SK-N-SH (cell line): ENCODE measurements at regions not wholly inside any gene's neighbourhood (a gene's known extent, or its start where the extent isn't known, plus 50 kb on each side); places are given as distances from the start of the nearest gene placed in this dataset.

Experiments used
- CTCF ChIA-PET: fragments of 300-600, 350-600 bp; formaldehyde crosslinking; extraction: SDS; loops from one replicate; lab custom pipeline; 2021; lab: Yijun Ruan, JAX
- POLR2A ChIA-PET: fragments of 350-600 bp; sonication (Branson Sonifier 250); formaldehyde crosslinking; extraction: SDS; loops from one replicate; lab custom pipeline; 2020; ENCODE audit warnings: antibody characterized with exemption, inconsistent platforms; lab: Yijun Ruan, JAX
- DNase-seq: peaks from one replicate; pipeline ENCODE4 v3.0.0; 2012
- H2AFZ ChIP-seq: fragments of 200-600 bp; sonication (generic); 2 replicates; pipeline ENCODE4 v1.8.1; 2016; ENCODE audit warnings: antibody characterized with exemption, mild to moderate bottlenecking, low read depth
- H3F3A ChIP-seq: fragments of 200-600 bp; sonication (generic); replicated peaks from 2 replicates; pipeline ENCODE3; 2016; ENCODE audit warnings: antibody characterized with exemption, mild to moderate bottlenecking; ENCODE audit not compliant: insufficient read depth
- H3K27ac ChIP-seq, 2 experiments: fragments of 200-500 bp in 1 of 2; fragments of 200-600 bp in 1 of 2; sonication (Bioruptor generic) in 1 of 2; sonication (generic), shearing (Covaris generic) in 1 of 2; 2 replicates each; pipeline versions ENCODE4 v1.5.1 to v1.6.1; 2014 to 2016; ENCODE audit warnings: low read depth in 2 of 2, inconsistent platforms in 1 of 2, low read length in 1 of 2, mild to moderate bottlenecking in 1 of 2, mixed read lengths in 1 of 2
- H3K27me3 ChIP-seq: fragments of 200-600 bp; sonication (generic), shearing (Covaris generic); 2 replicates; pipeline ENCODE4 v1.6.1; 2016; ENCODE audit warnings: mixed run types; ENCODE audit not compliant: insufficient read depth
- H3K36me3 ChIP-seq, 2 experiments: fragments of 200-500 bp in 1 of 2; fragments of 200-600 bp in 1 of 2; sonication (Bioruptor generic) in 1 of 2; sonication (generic) in 1 of 2; replicated peaks in 1 of 2; 2 replicates each; pipeline versions ENCODE3 to v1.5.1; 2014 to 2016; ENCODE audit warnings: low read length in 1 of 2, mild to moderate bottlenecking in 1 of 2; ENCODE audit not compliant: insufficient read depth in 2 of 2, control insufficient read depth in 1 of 2
- H3K4me1 ChIP-seq, 2 experiments: fragments of 200-500 bp in 1 of 2; fragments of 200-600 bp in 1 of 2; sonication (Bioruptor generic) in 1 of 2; sonication (generic), shearing (Covaris generic) in 1 of 2; 2 replicates each; pipeline versions ENCODE4 v1.5.1 to v1.6.1; 2014 to 2016; ENCODE audit warnings: low read depth in 1 of 2, low read length in 1 of 2, mixed run types in 1 of 2; ENCODE audit not compliant: insufficient read depth in 2 of 2, control insufficient read depth in 1 of 2
- H3K4me2 ChIP-seq: fragments of 200-600 bp; sonication (generic), shearing (Covaris generic); 2 replicates; pipeline ENCODE4 v1.6.1; 2017; ENCODE audit warnings: mixed run types
- H3K4me3 ChIP-seq, 2 experiments: fragments of 200-500 bp in 1 of 2; fragments of 200-600 bp in 1 of 2; sonication (Bioruptor generic) in 1 of 2; sonication (generic), shearing (Covaris generic) in 1 of 2; 2 replicates each; pipeline versions ENCODE4 v1.5.1 to v1.8.1; 2014 to 2016; ENCODE audit warnings: low read depth in 2 of 2, inconsistent platforms in 1 of 2, low read length in 1 of 2, mild to moderate bottlenecking in 1 of 2, mixed read lengths in 1 of 2, moderate library complexity in 1 of 2
- H3K79me2 ChIP-seq: fragments of 200-600 bp; sonication (generic); 2 replicates; pipeline ENCODE4 v1.8.1; 2017; ENCODE audit warnings: mild to moderate bottlenecking; ENCODE audit not compliant: insufficient read depth
- H3K9ac ChIP-seq: fragments of 200-600 bp; sonication (generic); 2 replicates; pipeline ENCODE4 v1.6.1; 2017; ENCODE audit warnings: mixed run types
- H3K9me2 ChIP-seq: fragments of 200-600 bp; sonication (generic); 2 replicates; pipeline ENCODE4 v1.6.1; 2017; ENCODE audit warnings: mixed run types
- H3K9me3 ChIP-seq: fragments of 200-600 bp; sonication (generic); 2 replicates; pipeline ENCODE4 v1.6.1; 2017; ENCODE audit warnings: mixed run types, mild to moderate bottlenecking, moderate library complexity
- H4K20me1 ChIP-seq: fragments of 200-600 bp; sonication (generic); 2 replicates; pipeline ENCODE4 v1.6.1; 2017; ENCODE audit warnings: mild to moderate bottlenecking, mixed run types; ENCODE audit not compliant: insufficient read depth
- CHD2 ChIP-seq: fragments of 150-350 bp; IDR thresholded peaks from 2 replicates; pipeline ENCODE4 v1.6.1; 2018; ENCODE audit warnings: low read length; ENCODE audit not compliant: partially characterized antibody
- ELF1 ChIP-seq: IDR thresholded peaks from 2 replicates; pipeline ENCODE4 v1.4.0; 2012
- EZH2phosphoT487 ChIP-seq: fragments of 200-600 bp; sonication (generic); IDR thresholded peaks from 2 replicates; pipeline ENCODE4 v1.6.1; 2017; ENCODE audit warnings: low read depth, mixed run types, mild to moderate bottlenecking, antibody characterized with exemption, moderate library complexity, borderline replicate concordance
- FOSL2 ChIP-seq: IDR thresholded peaks from 2 replicates; pipeline ENCODE4 v1.4.0; 2012; ENCODE audit warnings: low read depth, mild to moderate bottlenecking, moderate library complexity, borderline replicate concordance
- FOXJ3 ChIP-seq: sonication (generic); formaldehyde crosslinking; IDR thresholded peaks from 2 replicates; pipeline ENCODE4 v1.5.1; 2020; ENCODE audit warnings: mild to moderate bottlenecking, missing genetic modification reagents
- FOXM1 ChIP-seq: IDR thresholded peaks from 2 replicates; pipeline ENCODE4 v1.4.0; 2012; ENCODE audit warnings: low read depth, mild to moderate bottlenecking
- GABPA ChIP-seq: IDR thresholded peaks from 2 replicates; pipeline ENCODE4 v1.4.0; 2012; ENCODE audit warnings: low read depth, mild to moderate bottlenecking
- GATA2 ChIP-seq: sonication (generic); formaldehyde crosslinking; IDR thresholded peaks from 2 replicates; pipeline ENCODE4 v1.5.0; 2020; ENCODE audit warnings: mild to moderate bottlenecking, missing genetic modification reagents
- JUND ChIP-seq: IDR thresholded peaks from 2 replicates; pipeline ENCODE4 v1.4.0; 2012
- NFIC ChIP-seq: IDR thresholded peaks from 2 replicates; pipeline ENCODE4 v1.4.0; 2012; ENCODE audit warnings: borderline replicate concordance
- POLR2AphosphoS5 ChIP-seq: IDR thresholded peaks from 2 replicates; pipeline ENCODE4 v1.6.1; 2012; ENCODE audit warnings: low read depth, low read length
- RAD21 ChIP-seq: IDR thresholded peaks from 2 replicates; pipeline ENCODE4 v1.6.1; 2012; ENCODE audit warnings: mild to moderate bottlenecking, low read length
- RXRA ChIP-seq: IDR thresholded peaks from 2 replicates; pipeline ENCODE4 v1.4.0; 2012; ENCODE audit warnings: low read depth, mild to moderate bottlenecking, borderline replicate concordance
- TCF12 ChIP-seq: IDR thresholded peaks from 2 replicates; pipeline ENCODE4 v1.4.0; 2012
- YY1 ChIP-seq: IDR thresholded peaks from 2 replicates; pipeline ENCODE4 v1.4.0; 2012; ENCODE audit warnings: low read depth, mild to moderate bottlenecking
- WGBS: methylation state at CpG from one replicate; pipeline ENCODE4 v1.1.6; 2017; ENCODE audit warnings: low lambda C conversion rate; 5-methylcytosine and 5-hydroxymethylcytosine counted together
- TF ChIP-seq, protein P1 (sequence below): IDR thresholded peaks from 2 replicates; pipeline ENCODE4 v1.4.0; 2012; ENCODE audit warnings: low read depth, borderline replicate concordance
- TF ChIP-seq, protein P2 (sequence below): fragments of 150-350 bp; IDR thresholded peaks from 2 replicates; pipeline ENCODE4 v1.6.1; 2017; ENCODE audit warnings: antibody characterized with exemption, low read length, low read depth, borderline replicate concordance

DNA sequence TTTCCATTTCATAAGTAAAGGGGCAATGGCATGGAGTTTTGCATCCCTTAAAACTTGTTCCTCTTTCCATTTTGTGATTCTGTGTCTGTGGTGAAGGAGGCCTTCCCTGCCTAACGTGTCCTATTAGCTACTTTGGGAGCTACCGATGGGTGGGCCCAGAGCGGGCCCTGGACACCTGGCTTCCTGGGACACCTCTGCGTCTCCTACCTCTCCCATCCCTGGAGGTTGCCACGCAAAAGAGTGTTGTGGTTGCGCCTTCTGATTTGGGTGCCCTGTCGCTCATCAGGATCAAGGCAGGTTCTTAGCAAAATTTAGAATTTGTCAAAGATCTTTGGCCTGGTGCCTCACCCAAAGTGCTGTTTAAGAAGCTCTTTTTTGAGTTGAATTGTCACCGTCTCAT is 116.4 kb upstream of the CACNA1E start:
- Histone ChIP-seq H3F3A (no peaks in the 10 kb centered on the region), H2AFZ (no peak overlapping the region), H3K4me3 (no peak overlapping the region), H3K79me2 (no peaks in the 10 kb centered on the region), H3K36me3 (no peaks in the 10 kb centered on the region), H4K20me1 (no peaks in the 10 kb centered on the region), H3K27ac (no peak overlapping the region), H3K4me2 (no peak overlapping the region), H3K27me3 (no peaks in the 10 kb centered on the region), H3K9me2 (no peaks in the 10 kb centered on the region), H3K9me3 (no peaks in the 10 kb centered on the region), H3K9ac (no peak overlapping the region), H3K4me1 (no peaks in the 10 kb centered on the region)
- TF ChIP-seq JUND (no peak), TCF12 (no peak), CHD2 (no peak), RAD21 (no peak), GATA2 (no peak), FOXM1 (no peak), FOSL2 (no peak), ELF1 (no peak)
- ChIA-PET POLR2A (no interaction called here), CTCF (interaction anchor here (1.6 kb wide), 1 partner anchor 9 kb away, joined by 6 read pairs; no protein-coding TSS in a partner anchor)
- no peak for DNase-seq
- 55% methylated on average over 6 of the region's 8 CpGs for WGBS

DNA sequence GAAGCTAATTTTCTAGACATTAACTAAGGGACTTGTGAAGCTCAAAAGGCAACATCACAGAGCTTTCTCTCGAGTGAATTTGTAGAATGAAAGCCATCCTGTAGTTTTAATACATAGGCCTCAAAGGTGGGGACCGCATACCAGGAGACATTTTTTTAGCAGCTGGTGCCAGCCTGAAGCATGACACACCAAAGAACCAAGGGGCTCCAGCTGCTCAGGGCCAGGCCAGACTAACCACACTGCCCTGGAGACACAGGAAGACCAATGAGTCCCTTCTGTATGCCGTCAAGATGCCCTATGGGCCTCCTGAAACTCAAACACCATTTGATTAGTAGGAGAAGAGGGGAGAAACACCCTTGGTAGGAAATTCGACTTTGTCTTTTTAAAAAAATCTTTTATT is 113.9 kb upstream of the CACNA1E start:
- Histone ChIP-seq H3K9ac (no peak overlapping the region), H3K27ac (no peak overlapping the region), H3K4me1 (no peaks in the 10 kb centered on the region), H2AFZ (no peak overlapping the region), H3K9me2 (no peaks in the 10 kb centered on the region), H3K4me3 (no peak overlapping the region), H3K27me3 (no peaks in the 10 kb centered on the region), H4K20me1 (no peaks in the 10 kb centered on the region), H3F3A (no peaks in the 10 kb centered on the region), H3K79me2 (no peaks in the 10 kb centered on the region), H3K36me3 (no peaks in the 10 kb centered on the region), H3K9me3 (no peaks in the 10 kb centered on the region), H3K4me2 (no peak overlapping the region)
- CTCF ChIA-PET: no interaction called here
- WGBS: 32% methylated on average over 4 of the region's 4 CpGs
- POLR2A ChIA-PET: no interaction called here
- DNase-seq: no peak
- no peak for TF ChIP-seq FOSL2
- no peak for TF ChIP-seq POLR2AphosphoS5
- no peak for TF ChIP-seq GABPA

DNA sequence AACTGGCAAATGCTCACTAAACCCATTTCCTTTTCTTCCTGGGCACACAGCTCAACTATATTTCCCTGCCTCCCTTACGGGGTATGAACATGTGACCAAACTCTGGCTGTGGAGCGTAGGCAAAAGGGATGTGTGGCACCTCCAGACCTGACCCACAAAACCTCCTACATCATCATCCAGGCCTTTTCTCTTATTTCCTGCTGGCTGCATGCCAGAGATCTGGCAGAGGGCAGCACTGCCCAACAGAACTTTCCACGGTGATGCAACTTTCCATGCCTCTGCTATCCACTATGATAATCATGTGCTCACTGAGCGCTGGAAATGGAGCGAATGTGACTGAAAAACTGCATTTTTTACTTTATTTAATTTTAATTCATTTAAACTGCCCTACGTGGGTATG is 99.6 kb upstream of the CACNA1E start:
- DNase-seq: no peak
- Histone ChIP-seq H3K9ac (no peak overlapping the region), H3K4me1 (no peaks in the 10 kb centered on the region), H3K9me2 (no peaks in the 10 kb centered on the region), H3K9me3 (no peaks in the 10 kb centered on the region), H3F3A (no peaks in the 10 kb centered on the region), H3K27me3 (no peaks in the 10 kb centered on the region), H3K4me2 (no peak overlapping the region), H4K20me1 (no peaks in the 10 kb centered on the region), H3K36me3 (no peaks in the 10 kb centered on the region), H3K79me2 (no peaks in the 10 kb centered on the region), H3K27ac (no peak overlapping the region), H2AFZ (no peak overlapping the region), H3K4me3 (no peak overlapping the region)
- POLR2A ChIA-PET: no interaction called here
- 22% methylated on average over 6 of the region's 6 CpGs for WGBS
- TF ChIP-seq RXRA: no peak
- no peak for TF ChIP-seq NFIC
- no peak for TF ChIP-seq YY1
- no peak for TF ChIP-seq FOXJ3
- TF ChIP-seq JUND: no peak
- TF ChIP-seq, protein P1, sequence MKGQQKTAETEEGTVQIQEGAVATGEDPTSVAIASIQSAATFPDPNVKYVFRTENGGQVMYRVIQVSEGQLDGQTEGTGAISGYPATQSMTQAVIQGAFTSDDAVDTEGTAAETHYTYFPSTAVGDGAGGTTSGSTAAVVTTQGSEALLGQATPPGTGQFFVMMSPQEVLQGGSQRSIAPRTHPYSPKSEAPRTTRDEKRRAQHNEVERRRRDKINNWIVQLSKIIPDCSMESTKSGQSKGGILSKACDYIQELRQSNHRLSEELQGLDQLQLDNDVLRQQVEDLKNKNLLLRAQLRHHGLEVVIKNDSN: no peak
- TF ChIP-seq, protein P2, sequence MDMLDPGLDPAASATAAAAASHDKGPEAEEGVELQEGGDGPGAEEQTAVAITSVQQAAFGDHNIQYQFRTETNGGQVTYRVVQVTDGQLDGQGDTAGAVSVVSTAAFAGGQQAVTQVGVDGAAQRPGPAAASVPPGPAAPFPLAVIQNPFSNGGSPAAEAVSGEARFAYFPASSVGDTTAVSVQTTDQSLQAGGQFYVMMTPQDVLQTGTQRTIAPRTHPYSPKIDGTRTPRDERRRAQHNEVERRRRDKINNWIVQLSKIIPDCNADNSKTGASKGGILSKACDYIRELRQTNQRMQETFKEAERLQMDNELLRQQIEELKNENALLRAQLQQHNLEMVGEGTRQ: no peak
- TF ChIP-seq ELF1: no peak
- TF ChIP-seq POLR2AphosphoS5: no peak
- TF ChIP-seq EZH2phosphoT487: no peak
- CTCF ChIA-PET: interaction anchor here (1.1 to 3.1 kb wide), 1 partner anchor 194 kb away, joined by 5 to 11 read pairs; no protein-coding TSS in a partner anchor
